ENCODE measurements at regions not wholly inside any gene's neighbourhood (a gene's known extent, or its start where the extent isn't known, plus 50 kb on each side); places are given as distances from the start of the nearest gene placed in this dataset.
"Not testable (repeated sequence)": the region's sequence is repeated elsewhere in the genome, so short reads cannot be mapped to it uniquely, and the experiment has no call there.

DNA sequence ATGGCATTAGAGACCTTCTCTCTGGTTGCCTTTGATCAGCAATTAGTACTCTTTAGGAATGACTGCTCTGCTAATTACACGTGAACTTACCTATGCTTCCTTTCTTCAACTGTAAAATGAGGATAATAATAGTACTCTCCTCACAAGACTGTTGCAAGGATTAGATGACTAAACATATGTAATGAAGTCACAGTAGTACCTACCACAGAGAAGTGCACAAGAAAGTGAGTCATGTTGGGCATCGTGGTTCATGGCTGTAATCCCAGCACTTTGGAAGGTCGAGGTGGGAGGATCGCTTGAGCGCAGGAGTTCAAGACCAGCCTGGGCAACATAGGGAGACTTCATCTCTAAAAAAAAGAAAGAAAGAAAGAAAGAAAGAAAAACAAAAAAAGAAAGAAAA is 68.1 kb upstream of the AK4 start:
- Histone ChIP-seq H3K4me3 (no peak overlapping the region), H3K36me3 (ENCODE audit: low read depth) (no peaks in the 10 kb centered on the region), H3K9me3 (no peaks in the 10 kb centered on the region), H3K4me1 (ENCODE audit: low read depth) (no peaks in the 10 kb centered on the region)
- DNase-seq (no peak), ATAC-seq (no peak)
- no peak for TF ChIP-seq CTCF (IDR thresholded peaks at IDR 0.05)
- intact Hi-C loops (cut with DNase I, micrococcal nuclease): no loop called here

DNA sequence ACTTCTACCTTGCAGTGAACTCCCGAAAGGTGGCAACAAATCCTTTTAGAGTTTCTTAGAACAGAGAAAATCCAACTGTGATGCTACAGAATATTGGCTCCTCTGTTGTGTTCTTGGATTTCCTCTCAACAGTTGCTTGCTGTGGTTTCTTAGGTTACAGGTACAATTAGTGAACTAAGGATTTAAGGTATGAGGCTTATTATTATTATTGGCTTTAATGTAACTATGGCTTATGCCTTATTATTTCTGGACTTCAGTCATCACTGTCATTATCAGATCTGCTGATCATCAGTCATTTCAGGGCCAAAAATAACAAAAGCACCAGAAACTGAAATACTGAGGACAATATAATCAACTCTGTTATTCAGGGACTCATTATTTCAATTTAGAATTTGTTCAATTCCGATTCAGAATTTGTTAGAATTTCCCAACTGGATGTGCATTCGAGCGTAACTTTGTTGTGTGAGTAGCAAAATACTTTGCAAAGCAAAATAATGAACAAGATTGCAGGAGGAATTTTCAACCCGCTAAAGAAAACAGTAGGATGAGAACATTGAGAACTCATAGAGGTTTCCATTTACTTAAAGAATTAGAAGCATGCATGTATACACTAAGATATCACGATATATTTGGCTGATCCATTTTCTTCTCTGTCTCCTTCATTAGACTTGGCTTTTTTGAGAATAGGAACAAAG is 65.5 kb upstream of the AK4 start:
- H3K4me3 ChIP-seq: no peak overlapping the region
- ATAC-seq (no peak), DNase-seq (no peak)
- no peaks in the 10 kb centered on the region for H3K9me3 ChIP-seq
- no peak for TF ChIP-seq CTCF (IDR thresholded peaks at IDR 0.05)
- H3K36me3 ChIP-seq (ENCODE audit: low read depth): no peaks in the 10 kb centered on the region
- no peaks in the 10 kb centered on the region for H3K4me1 ChIP-seq (ENCODE audit: low read depth)
- intact Hi-C loops (cut with DNase I, micrococcal nuclease): no loop called here

DNA sequence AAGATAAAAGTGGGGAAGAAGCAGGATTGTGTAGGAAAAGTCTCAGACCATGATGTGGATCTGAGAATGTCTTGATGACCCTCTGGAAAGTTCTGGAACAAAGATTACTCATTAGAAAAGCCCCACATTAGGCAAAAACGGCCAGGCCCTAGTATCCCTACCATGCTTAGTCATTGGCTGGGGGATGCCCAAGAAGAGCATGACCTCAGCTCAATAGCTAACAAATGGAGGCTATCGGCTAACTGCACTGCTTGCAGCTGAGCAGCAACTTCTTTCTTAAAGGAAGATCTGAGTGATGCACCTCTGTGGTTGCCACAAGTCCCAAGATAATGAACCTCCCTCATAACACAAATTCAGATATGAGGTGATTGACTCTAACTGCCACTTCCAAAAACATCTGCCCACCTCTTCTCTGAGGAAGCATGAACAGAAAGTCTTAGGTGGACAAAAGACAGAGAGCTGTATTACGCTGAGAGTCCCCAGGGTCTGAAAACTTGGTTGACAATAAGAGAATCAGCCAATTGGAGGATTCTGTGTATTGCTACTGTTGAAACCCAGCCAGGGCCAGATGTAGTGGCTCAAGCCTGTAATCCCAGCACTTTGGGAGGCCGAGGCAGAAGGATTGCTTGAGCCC is 64.6 kb upstream of the AK4 start:
- intact Hi-C loops (cut with DNase I, micrococcal nuclease): no loop called here
- Histone ChIP-seq H3K4me1 (ENCODE audit: low read depth) (no peaks in the 10 kb centered on the region), H3K4me3 (no peak overlapping the region), H3K36me3 (ENCODE audit: low read depth) (no peaks in the 10 kb centered on the region), H3K9me3 (no peaks in the 10 kb centered on the region)
- DNase-seq: no peak
- TF ChIP-seq CTCF (IDR thresholded peaks at IDR 0.05): no peak
- no peak for ATAC-seq

DNA sequence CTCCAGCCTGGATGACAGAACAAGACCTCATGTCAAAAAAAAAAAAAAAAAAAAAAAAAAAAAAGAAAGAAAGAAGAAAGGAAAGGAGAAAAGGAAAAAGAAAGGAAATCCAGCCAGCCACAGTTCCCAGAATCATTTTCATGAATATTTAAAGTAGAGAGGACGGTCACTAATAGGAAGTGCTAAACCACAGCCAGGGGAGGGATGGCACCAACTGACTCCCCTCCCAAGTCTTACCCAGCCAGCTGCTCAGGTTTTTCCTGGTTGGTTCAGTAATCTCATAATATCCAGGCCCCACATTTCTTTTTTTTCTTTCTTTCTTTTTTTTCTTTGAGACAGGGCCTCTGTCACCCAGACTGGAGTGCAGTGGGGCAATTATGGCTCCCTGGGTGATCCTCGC is 63.9 kb upstream of the AK4 start:
- DNase-seq (no peak), ATAC-seq (no peak)
- Histone ChIP-seq H3K4me1 (ENCODE audit: low read depth) (no peaks in the 10 kb centered on the region), H3K9me3 (no peaks in the 10 kb centered on the region), H3K4me3 (no peak overlapping the region), H3K36me3 (ENCODE audit: low read depth) (no peaks in the 10 kb centered on the region)
- intact Hi-C loops (cut with DNase I, micrococcal nuclease): no loop called here
- TF ChIP-seq CTCF (IDR thresholded peaks at IDR 0.05): no peak

GRCh38 chr1:65087519-65087918 is 60.5 kb upstream of the AK4 start:
- H3K4me3 ChIP-seq; H3K36me3 ChIP-seq (ENCODE audit: low read depth); intact Hi-C loops (cut with DNase I, micrococcal nuclease); H3K9me3 ChIP-seq; ATAC-seq; H3K4me1 ChIP-seq (ENCODE audit: low read depth); DNase-seq: not testable (repeated sequence)

DNA sequence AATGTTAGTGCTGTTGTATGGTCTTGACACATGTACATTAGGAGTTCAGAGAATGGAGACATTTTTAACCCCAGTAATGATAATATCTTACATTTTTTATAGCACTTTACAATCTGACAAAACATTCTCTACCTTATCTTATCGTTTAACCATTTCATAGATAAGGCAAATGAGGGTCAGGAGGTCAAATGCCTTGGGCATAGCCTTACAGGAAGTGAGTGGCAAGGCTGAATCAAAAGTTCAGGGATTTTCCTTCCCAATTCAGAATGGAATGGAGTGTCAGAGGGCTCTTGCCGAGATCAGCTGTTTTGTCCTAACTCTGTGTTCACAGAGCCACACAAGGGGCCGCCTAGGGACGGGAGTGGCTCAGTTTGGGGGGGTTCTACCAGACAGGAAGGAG is 57.6 kb upstream of the AK4 start:
- peaks cover 6% of the 10 kb centered on the region for H3K4me1 ChIP-seq (ENCODE audit: low read depth)
- no peaks in the 10 kb centered on the region for H3K9me3 ChIP-seq
- no peak for TF ChIP-seq CTCF (IDR thresholded peaks at IDR 0.05)
- H3K36me3 ChIP-seq (ENCODE audit: low read depth): no peaks in the 10 kb centered on the region
- DNase-seq (peak in 1 of 3 donors; percentile 39), ATAC-seq (peak; percentile 84)
- intact Hi-C loops (cut with DNase I, micrococcal nuclease): no loop called here
- H3K4me3 ChIP-seq: no peak overlapping the region
